Right kidney (tissue), 1 donor: ENCODE measurements at regions not wholly inside any gene's neighbourhood (a gene's known extent, or its start where the extent isn't known, plus 50 kb on each side); places are given as distances from the start of the nearest gene placed in this dataset.
"Not testable (repeated sequence)": the region's sequence is repeated elsewhere in the genome, so short reads cannot be mapped to it uniquely, and the experiment has no call there.

ENCODE experiments used
- DNase-seq: peaks from one replicate; pipeline ENCODE4 v3.0.0-alpha.2; 2016

- peak; percentile 11 for DNase-seq
Measured at GRCh38 chr5:60487885-60488442, 212.0 kb downstream of the DEPDC1B start.

GRCh38 chr5:60487476-60487875, 212.5 kb downstream of the DEPDC1B start:
- no peak for DNase-seq

GRCh38 chr5:60485361-60485760, 214.6 kb downstream of the DEPDC1B start:
- DNase-seq, result no peak

- no peak for DNase-seq
Measured at GRCh38 chr5:60483050-60483449, 216.9 kb downstream of the DEPDC1B start.

- no peak for DNase-seq
Measured at GRCh38 chr5:60482301-60482700, 217.7 kb downstream of the DEPDC1B start.

GRCh38 chr5:60479542-60479941, 220.4 kb downstream of the DEPDC1B start:
- no peak for DNase-seq

- no peak for DNase-seq
Measured at GRCh38 chr5:60477849-60478248, 222.1 kb downstream of the DEPDC1B start.

- no peak for DNase-seq
Measured at GRCh38 chr5:60473654-60474053, 226.3 kb downstream of the DEPDC1B start.

GRCh38 chr5:60473027-60473426, 226.9 kb downstream of the DEPDC1B start:
- not testable (repeated sequence) for DNase-seq

GRCh38 chr5:60470881-60471280, 229.1 kb downstream of the DEPDC1B start:
- DNase-seq, result no peak

- DNase-seq, result no peak
Measured at GRCh38 chr5:60469286-60469685, 230.7 kb downstream of the DEPDC1B start.

- DNase-seq, result no peak
Measured at GRCh38 chr5:60463179-60463868, 236.6 kb downstream of the DEPDC1B start.

- DNase-seq, result no peak
Measured at GRCh38 chr5:60458666-60459065, 241.3 kb downstream of the DEPDC1B start.

- DNase-seq, result no peak
Measured at GRCh38 chr5:60457233-60457632, 242.7 kb downstream of the DEPDC1B start.

GRCh38 chr5:60455589-60455988, 244.4 kb downstream of the DEPDC1B start:
- DNase-seq, result no peak

GRCh38 chr5:60454277-60454676, 245.7 kb downstream of the DEPDC1B start:
- not testable (repeated sequence) for DNase-seq

GRCh38 chr5:60453186-60453976, 246.6 kb downstream of the DEPDC1B start:
- DNase-seq, result no peak

- DNase-seq, result no peak
Measured at GRCh38 chr5:60448600-60448999, 251.4 kb downstream of the DEPDC1B start.

GRCh38 chr5:60447488-60447920, 252.5 kb downstream of the DEPDC1B start:
- no peak for DNase-seq

- DNase-seq, result no peak
Measured at GRCh38 chr5:60446917-60447316, 253.0 kb downstream of the DEPDC1B start.

- no peak for DNase-seq
Measured at GRCh38 chr5:60445921-60446320, 254.0 kb downstream of the DEPDC1B start.

- no peak for DNase-seq
Measured at GRCh38 chr5:60445427-60445826, 254.5 kb downstream of the DEPDC1B start.

GRCh38 chr5:60444661-60445360, 255.2 kb downstream of the DEPDC1B start:
- DNase-seq, result no peak
